Right ventricle myocardium inferior (tissue), 1 donor: ENCODE measurements at regions not wholly inside any gene's neighbourhood (a gene's known extent, or its start where the extent isn't known, plus 50 kb on each side); places are given as distances from the start of the nearest gene placed in this dataset.
"Not testable (repeated sequence)": the region's sequence is repeated elsewhere in the genome, so short reads cannot be mapped to it uniquely, and the experiment has no call there.

Experiments
- ATAC-seq: fragments of 200-7000 bp; cut with Tn5 transposase; one replicate; pipeline ENCODE4 v1.9.1; 2020; ENCODE audit warnings: mild to moderate bottlenecking, moderate library complexity
- DNase-seq: peaks from one replicate; pipeline ENCODE4 v3.0.0; 2021; ENCODE audit errors: missing footprints
- intact Hi-C: fragments of 100-400 bp; cut with DNase I; formaldehyde crosslinking; loops from one replicate; pipeline ENCODE4 v1.11.0; 2022
- donor health status: DM: no; HTN: yes; CAD: no; lungs with severe emphysema.

GRCh38 chr9:71329873-71330272, 208.5 kb upstream of the TRPM3 start:
- DNase-seq: no peak
- no peak for ATAC-seq
- intact Hi-C loops: no loop called here

GRCh38 chr9:71326360-71326759, 204.9 kb upstream of the TRPM3 start:
- ATAC-seq: no peak
- intact Hi-C loops: no loop called here
- DNase-seq: no peak

GRCh38 chr9:71323357-71323756, 201.9 kb upstream of the TRPM3 start:
- intact Hi-C loops: no loop called here
- DNase-seq (no peak), ATAC-seq (no peak)

GRCh38 chr9:71322311-71322710, 200.9 kb upstream of the TRPM3 start:
- intact Hi-C loops: no loop called here
- ATAC-seq: no peak
- no peak for DNase-seq

- ATAC-seq: no peak
- intact Hi-C loops: no loop called here
- no peak for DNase-seq
These were observed 187.0 kb upstream of the TRPM3 start for GRCh38 chr9:71308454-71308853.

- ATAC-seq: no peak
These were observed 184.7 kb upstream of the TRPM3 start for GRCh38 chr9:71306134-71306533.

GRCh38 chr9:71303351-71303750, 181.9 kb upstream of the TRPM3 start:
- no peak for ATAC-seq

More at GRCh38 chr9:71306134-71306533, 184.7 kb upstream of the TRPM3 start:
- intact Hi-C loops: no loop called here
- no peak for DNase-seq

GRCh38 chr9:71302776-71303175, 181.4 kb upstream of the TRPM3 start:
- intact Hi-C loops: no loop called here
- no peak for ATAC-seq
- no peak for DNase-seq

More at GRCh38 chr9:71303351-71303750, 181.9 kb upstream of the TRPM3 start:
- DNase-seq: no peak
- intact Hi-C loops: no loop called here

GRCh38 chr9:71295928-71296327, 174.5 kb upstream of the TRPM3 start:
- intact Hi-C loops: no loop called here
- ATAC-seq: no peak

GRCh38 chr9:71286146-71286545, 164.7 kb upstream of the TRPM3 start:
- DNase-seq (no peak), ATAC-seq (no peak)
- intact Hi-C loops: no loop called here

More at GRCh38 chr9:71295928-71296327, 174.5 kb upstream of the TRPM3 start:
- no peak for DNase-seq

GRCh38 chr9:71285191-71285656, 163.8 kb upstream of the TRPM3 start:
- DNase-seq: no peak

GRCh38 chr9:71282116-71282515, 160.7 kb upstream of the TRPM3 start:
- DNase-seq, intact Hi-C loops: not testable (repeated sequence)

More at GRCh38 chr9:71285191-71285656, 163.8 kb upstream of the TRPM3 start:
- peak; percentile 37 for ATAC-seq
- intact Hi-C loops: no loop called here

GRCh38 chr9:71279151-71279739, 157.8 kb upstream of the TRPM3 start:
- DNase-seq (no peak), ATAC-seq (no peak)
- intact Hi-C loops: no loop called here

More at GRCh38 chr9:71282116-71282515, 160.7 kb upstream of the TRPM3 start:
- ATAC-seq: not testable (repeated sequence)

- no peak for DNase-seq
- intact Hi-C loops: no loop called here
- ATAC-seq: no peak
These were observed 152.2 kb upstream of the TRPM3 start for GRCh38 chr9:71273613-71274012.

GRCh38 chr9:71271602-71272001, 150.2 kb upstream of the TRPM3 start:
- no peak for ATAC-seq
- no peak for DNase-seq
- intact Hi-C loops: no loop called here

- ATAC-seq: no peak
- DNase-seq: no peak
- intact Hi-C loops: no loop called here
These were observed 149.1 kb upstream of the TRPM3 start for GRCh38 chr9:71270554-71270953.

- intact Hi-C loops: no loop called here
- DNase-seq (no peak), ATAC-seq (no peak)
These were observed 148.4 kb upstream of the TRPM3 start for GRCh38 chr9:71269859-71270258.

- intact Hi-C loops: no loop called here
- no peak for DNase-seq
- ATAC-seq: no peak
These were observed 147.6 kb upstream of the TRPM3 start for GRCh38 chr9:71268871-71269635.

- intact Hi-C loops: no loop called here
- DNase-seq (no peak), ATAC-seq (no peak)
These were observed 142.0 kb upstream of the TRPM3 start for GRCh38 chr9:71263451-71263850.

- ATAC-seq, intact Hi-C loops, DNase-seq: not testable (repeated sequence)
These were observed 139.0 kb upstream of the TRPM3 start for GRCh38 chr9:71260419-71260818.
